ENCODE measurements at regions not wholly inside any gene's neighbourhood (a gene's known extent, or its start where the extent isn't known, plus 50 kb on each side); places are given as distances from the start of the nearest gene placed in this dataset.

DNA sequence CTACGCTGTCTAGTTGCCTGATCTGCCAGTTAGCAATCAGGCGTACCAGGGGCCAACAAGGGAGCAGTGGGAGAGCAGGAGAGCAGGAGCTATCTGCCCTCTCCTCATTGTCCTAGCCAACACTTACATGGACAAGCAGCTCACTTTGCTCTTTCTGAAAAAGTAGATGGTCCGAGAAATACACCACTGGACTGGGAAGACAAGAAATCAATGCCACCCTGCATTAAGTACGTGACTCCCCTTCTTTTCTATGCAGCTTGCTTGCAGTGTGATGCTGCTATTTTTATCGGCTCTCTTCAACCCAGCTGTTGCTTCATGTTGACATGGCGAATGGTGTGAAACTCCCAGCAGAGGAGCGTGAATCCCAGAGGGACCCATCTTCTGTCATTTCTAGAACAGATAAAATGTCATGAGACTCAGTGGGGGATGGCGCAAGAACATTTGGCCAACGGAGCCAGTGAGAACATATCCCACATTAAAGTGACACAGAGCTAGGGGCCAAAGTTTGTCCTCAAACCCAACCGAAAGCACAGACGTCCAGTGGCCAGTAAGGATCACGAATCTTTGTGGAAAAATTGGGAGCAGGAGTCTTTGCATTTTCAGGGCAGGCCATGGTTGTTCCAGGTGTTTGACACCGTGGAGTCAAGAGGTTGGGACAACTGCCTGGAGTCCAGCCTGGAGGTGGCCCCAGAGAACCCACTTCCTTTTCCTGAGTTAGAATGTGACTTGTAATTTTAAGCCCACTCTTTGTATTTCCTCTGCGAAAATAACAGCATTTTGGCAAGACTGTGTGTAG lies 53.7 kb upstream of the MEF2A start:
- no peak for DNase-seq

DNA sequence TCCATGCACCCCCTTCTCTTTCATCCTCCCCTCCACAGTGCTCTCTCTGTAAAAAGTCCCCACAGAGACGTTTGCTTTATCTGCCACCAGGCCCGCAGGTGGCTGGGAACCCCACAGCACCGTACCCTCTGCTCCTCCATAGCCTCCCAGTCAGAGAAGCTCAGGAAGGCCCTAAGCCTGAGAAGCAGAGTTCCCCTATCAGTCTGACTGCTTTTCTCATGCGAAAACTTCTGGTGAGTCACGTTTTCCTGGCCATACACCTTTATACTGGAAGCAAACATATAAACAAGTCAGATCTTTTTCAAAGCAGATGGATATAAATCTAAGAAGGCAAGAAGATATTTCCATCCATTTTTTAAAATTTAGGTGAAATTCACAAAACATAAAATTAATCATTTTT lies 51.5 kb upstream of the MEF2A start:
- DNase-seq = no peak
